Breast epithelium (tissue), 4 donors: ENCODE measurements at regions not wholly inside any gene's neighbourhood (a gene's known extent, or its start where the extent isn't known, plus 50 kb on each side); places are given as distances from the start of the nearest gene placed in this dataset.
A peak's percentile ranks its signal among the peaks of the same experiment; 100 is the strongest.

Source experiments
- DNase-seq, 2 donors: peaks; one replicate each; pipeline ENCODE4 v3.0.0-alpha.2; 2019; ENCODE audit warnings: low spot score in 2 of 2
- H3K27ac ChIP-seq, 2 donors: fragments of 200-600 bp; sonication (generic) in 1 of 2; one replicate each; pipeline ENCODE4 v1.5.1; 2016 to 2019; ENCODE audit warnings: mild to moderate bottlenecking in 1 of 2
- H3K27me3 ChIP-seq, 2 donors: fragments of 200-600 bp; sonication (generic) in 1 of 2; one replicate each; pipeline versions ENCODE4 v1.5.1 to v1.6.0; 2017 to 2019; ENCODE audit warnings: control low read depth in 1 of 2, mild to moderate bottlenecking in 1 of 2
- H3K36me3 ChIP-seq: fragments of 200-600 bp; one replicate; pipeline ENCODE4 v1.5.1; 2019
- H3K4me1 ChIP-seq, 2 donors: fragments of 200-600 bp; sonication (generic); one replicate each; pipeline ENCODE4 v1.5.1; 2016 to 2019; ENCODE audit warnings: control low read depth in 1 of 2
- H3K4me3 ChIP-seq, 3 donors: fragments of 200-600 bp; sonication (generic); 1 replicate in 2 of 3; 2 replicates in 1 of 3; pipeline ENCODE4 v1.5.1; 2016 to 2019; ENCODE audit warnings: mild to moderate bottlenecking in 3 of 3, moderate library complexity in 2 of 3
- H3K9me3 ChIP-seq, 2 donors: fragments of 200-600 bp; sonication (generic) in 1 of 2; one replicate each; pipeline ENCODE4 v1.5.1; 2016 to 2019; ENCODE audit warnings: control low read depth in 1 of 2
- POLR2A ChIP-seq: fragments of 450-650 bp; IDR thresholded peaks from one replicate; pipeline ENCODE4 v1.6.1; 2016; ENCODE audit warnings: antibody characterized with exemption, mild to moderate bottlenecking, moderate library complexity
- POLR2AphosphoS5 ChIP-seq, 3 donors: sonication (generic); formaldehyde crosslinking; IDR thresholded peaks; one replicate each; pipeline ENCODE4 v1.6.1; 2017; ENCODE audit warnings: antibody characterized with exemption in 3 of 3
- intact Hi-C: fragments of 100-400 bp; cut with DNase I; formaldehyde crosslinking; loops from one replicate; pipeline ENCODE4 v1.15.1; 2023; ENCODE audit warnings: low total_unique reads
- TF ChIP-seq, protein P1 (sequence below), 3 donors: fragments of 450-650 bp; IDR thresholded peaks; one replicate each; pipeline ENCODE4 v1.5.1; 2016 to 2017; ENCODE audit warnings: antibody characterized with exemption in 3 of 3, mild to moderate bottlenecking in 3 of 3, moderate library complexity in 3 of 3

GRCh38 chr2:11953258-11953657 lies 206.8 kb downstream of the LPIN1 start:
- no peak for DNase-seq
- intact Hi-C loops = no loop called here
- TF ChIP-seq, protein P1, sequence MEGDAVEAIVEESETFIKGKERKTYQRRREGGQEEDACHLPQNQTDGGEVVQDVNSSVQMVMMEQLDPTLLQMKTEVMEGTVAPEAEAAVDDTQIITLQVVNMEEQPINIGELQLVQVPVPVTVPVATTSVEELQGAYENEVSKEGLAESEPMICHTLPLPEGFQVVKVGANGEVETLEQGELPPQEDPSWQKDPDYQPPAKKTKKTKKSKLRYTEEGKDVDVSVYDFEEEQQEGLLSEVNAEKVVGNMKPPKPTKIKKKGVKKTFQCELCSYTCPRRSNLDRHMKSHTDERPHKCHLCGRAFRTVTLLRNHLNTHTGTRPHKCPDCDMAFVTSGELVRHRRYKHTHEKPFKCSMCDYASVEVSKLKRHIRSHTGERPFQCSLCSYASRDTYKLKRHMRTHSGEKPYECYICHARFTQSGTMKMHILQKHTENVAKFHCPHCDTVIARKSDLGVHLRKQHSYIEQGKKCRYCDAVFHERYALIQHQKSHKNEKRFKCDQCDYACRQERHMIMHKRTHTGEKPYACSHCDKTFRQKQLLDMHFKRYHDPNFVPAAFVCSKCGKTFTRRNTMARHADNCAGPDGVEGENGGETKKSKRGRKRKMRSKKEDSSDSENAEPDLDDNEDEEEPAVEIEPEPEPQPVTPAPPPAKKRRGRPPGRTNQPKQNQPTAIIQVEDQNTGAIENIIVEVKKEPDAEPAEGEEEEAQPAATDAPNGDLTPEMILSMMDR (IDR thresholded peaks at IDR 0.05) = no peak
- TF ChIP-seq POLR2A (no peak), POLR2AphosphoS5 (IDR thresholded peaks at IDR 0.05) (no peak)
- no peak overlapping the region for H3K4me3 ChIP-seq
- no peak overlapping the region for H3K27ac ChIP-seq
- H3K4me1 ChIP-seq = no peaks in the 10 kb centered on the region
- H3K9me3 ChIP-seq = no peaks in the 10 kb centered on the region
- H3K27me3 ChIP-seq = no peaks in the 10 kb centered on the region
- no peaks in the 10 kb centered on the region for H3K36me3 ChIP-seq

GRCh38 chr2:11955314-11955713 lies 208.9 kb downstream of the LPIN1 start:
- no peaks in the 10 kb centered on the region for H3K4me1 ChIP-seq
- TF ChIP-seq POLR2AphosphoS5 (IDR thresholded peaks at IDR 0.05) (no peak), POLR2A (no peak)
- TF ChIP-seq, protein P1 (IDR thresholded peaks at IDR 0.05) = no peak
- H3K27me3 ChIP-seq = no peaks in the 10 kb centered on the region
- no peak for DNase-seq
- H3K4me3 ChIP-seq = no peak overlapping the region
- H3K27ac ChIP-seq = no peak overlapping the region
- H3K36me3 ChIP-seq = no peaks in the 10 kb centered on the region
- intact Hi-C loops = no loop called here
- no peaks in the 10 kb centered on the region for H3K9me3 ChIP-seq

GRCh38 chr2:11955884-11956291 lies 209.5 kb downstream of the LPIN1 start:
- Histone ChIP-seq H3K4me1 (no peaks in the 10 kb centered on the region), H3K4me3 (no peak overlapping the region), H3K36me3 (no peaks in the 10 kb centered on the region), H3K9me3 (no peaks in the 10 kb centered on the region), H3K27me3 (no peaks in the 10 kb centered on the region), H3K27ac (no peak overlapping the region)
- no peak for DNase-seq
- intact Hi-C loops = no loop called here
- TF ChIP-seq, protein P1 (IDR thresholded peaks at IDR 0.05) = no peak
- TF ChIP-seq POLR2A = no peak
- TF ChIP-seq POLR2AphosphoS5 (IDR thresholded peaks at IDR 0.05) = no peak

DNA sequence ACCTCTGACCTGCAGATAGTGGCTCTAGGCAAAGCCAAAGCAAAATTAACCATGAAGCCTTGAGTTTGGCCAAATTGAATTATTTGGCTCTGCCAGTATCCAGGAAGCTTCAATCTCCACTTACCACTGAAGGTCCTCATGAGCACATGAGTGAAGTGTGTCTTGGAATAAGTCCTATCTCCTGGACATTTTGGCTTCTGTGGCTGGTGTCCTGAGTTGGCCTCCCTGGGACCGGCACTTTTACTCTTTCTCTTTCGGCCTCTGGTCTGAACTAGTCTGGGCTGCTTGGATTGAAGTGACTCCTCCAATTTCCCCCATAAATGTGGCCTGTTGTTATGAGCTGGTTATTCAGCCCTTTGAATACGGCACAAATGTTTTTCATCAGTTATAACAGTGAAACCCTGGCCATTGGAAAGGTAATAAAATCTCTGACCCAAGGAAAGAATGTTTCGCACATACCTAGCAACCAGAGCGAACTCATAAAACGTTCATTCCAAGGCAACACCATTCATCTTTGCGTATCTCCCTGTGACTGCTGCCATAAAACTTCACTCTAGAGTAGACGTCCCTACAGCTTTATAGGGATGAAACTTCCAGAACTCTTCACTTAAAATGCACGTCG lies 216.4 kb downstream of the LPIN1 start:
- TF ChIP-seq POLR2AphosphoS5 (IDR thresholded peaks at IDR 0.05) = no peak
- TF ChIP-seq, protein P1 (IDR thresholded peaks at IDR 0.05) = no peak
- TF ChIP-seq POLR2A = no peak
- intact Hi-C loops = no loop called here
- Histone ChIP-seq H3K27ac (peak overlapping the region; percentile 14 to 21), H3K27me3 (no peaks in the 10 kb centered on the region), H3K9me3 (no peaks in the 10 kb centered on the region), H3K4me1 (no peaks in the 10 kb centered on the region), H3K4me3 (no peak overlapping the region), H3K36me3 (no peaks in the 10 kb centered on the region)
- no peak for DNase-seq

DNA sequence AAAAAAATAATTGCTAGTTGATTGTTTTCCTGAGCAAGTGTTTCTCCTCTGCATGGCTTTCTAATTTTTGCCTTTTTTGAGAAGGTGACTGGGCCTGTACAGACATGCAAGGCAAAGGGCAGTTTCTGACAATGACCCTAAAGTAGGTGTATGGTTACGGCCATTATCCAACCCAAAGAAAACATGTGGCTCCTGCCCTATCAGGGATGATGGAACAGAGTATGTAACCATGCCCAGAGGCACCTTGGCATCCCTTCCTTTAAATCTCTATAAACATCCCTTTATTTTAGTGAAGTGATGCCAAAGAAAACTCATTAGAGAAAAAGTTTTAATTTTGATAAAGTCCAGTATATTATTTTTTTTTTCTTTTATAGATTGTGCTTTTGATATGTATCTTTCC lies 217.5 kb downstream of the LPIN1 start:
- H3K4me3 ChIP-seq = no peak overlapping the region
- TF ChIP-seq POLR2AphosphoS5 (IDR thresholded peaks at IDR 0.05) = no peak
- no peak for TF ChIP-seq POLR2A
- TF ChIP-seq, protein P1 (IDR thresholded peaks at IDR 0.05) = no peak
- no peaks in the 10 kb centered on the region for H3K27me3 ChIP-seq
- DNase-seq = no peak
- H3K4me1 ChIP-seq = no peaks in the 10 kb centered on the region
- H3K9me3 ChIP-seq = no peaks in the 10 kb centered on the region
- intact Hi-C loops = no loop called here
- H3K27ac ChIP-seq = no peak overlapping the region
- no peaks in the 10 kb centered on the region for H3K36me3 ChIP-seq
